Lower leg skin (tissue), 3 donors: ENCODE measurements at regions not wholly inside any gene's neighbourhood (a gene's known extent, or its start where the extent isn't known, plus 50 kb on each side); places are given as distances from the start of the nearest gene placed in this dataset.

Experiments
- CTCF ChIP-seq, 3 donors: fragments of 450-650 bp; IDR thresholded peaks; one replicate each; pipeline ENCODE4 v1.5.1; 2016; ENCODE audit warnings: antibody characterized with exemption in 3 of 3, mild to moderate bottlenecking in 3 of 3, moderate library complexity in 2 of 3
- POLR2A ChIP-seq, 2 donors: fragments of 450-650 bp; IDR thresholded peaks; one replicate each; pipeline ENCODE4 v1.6.1; 2016 to 2017; ENCODE audit warnings: antibody characterized with exemption in 2 of 2, mild to moderate bottlenecking in 1 of 2, moderate library complexity in 1 of 2

GRCh38 chr11:13224324-13224723, 53.3 kb upstream of the BMAL1 start:
- TF ChIP-seq CTCF (IDR thresholded peaks at IDR 0.05) (no peak), POLR2A (IDR thresholded peaks at IDR 0.05) (no peak)
